ENCODE measurements at regions not wholly inside any gene's neighbourhood (a gene's known extent, or its start where the extent isn't known, plus 50 kb on each side); places are given as distances from the start of the nearest gene placed in this dataset.

DNA sequence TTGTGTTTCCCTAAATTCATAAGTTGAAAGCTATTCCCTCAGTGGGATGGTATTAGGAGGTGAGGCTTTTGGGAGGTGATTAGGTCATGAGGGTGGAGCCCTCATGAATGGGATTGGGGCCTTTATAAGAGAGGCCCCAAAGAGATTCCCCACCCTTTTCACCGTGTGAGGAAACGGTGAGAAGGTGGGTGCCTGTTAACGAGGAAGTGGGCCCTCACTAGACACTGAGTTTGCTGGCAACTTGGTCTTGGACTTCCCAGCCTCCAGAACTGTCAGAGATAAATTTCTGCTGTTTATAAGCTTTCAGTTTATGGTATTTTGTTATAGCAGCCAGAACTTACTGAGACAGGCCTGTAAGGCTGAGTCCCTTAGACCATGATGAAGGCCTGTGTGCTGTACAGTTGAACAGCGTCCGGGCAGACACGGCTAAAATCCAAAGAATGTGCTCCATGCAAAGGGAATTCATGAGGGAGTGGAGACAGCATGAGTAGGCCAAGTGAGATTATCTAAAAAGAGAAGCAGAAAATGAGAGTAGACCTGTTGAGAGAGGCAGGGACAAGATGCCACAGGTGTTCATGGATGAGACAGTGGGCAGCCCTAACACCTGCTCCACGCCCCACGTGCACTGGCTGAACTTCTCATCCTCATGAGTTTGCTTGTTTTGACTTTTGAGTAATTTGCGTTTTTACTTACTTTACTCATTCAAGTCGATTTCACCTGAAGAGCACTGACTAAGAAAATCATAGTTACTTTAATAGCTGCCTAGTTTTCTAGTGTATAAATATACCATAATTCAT lies 66.9 kb upstream of the SFMBT2 start:
- peak; percentile 10 for DNase-seq

DNA sequence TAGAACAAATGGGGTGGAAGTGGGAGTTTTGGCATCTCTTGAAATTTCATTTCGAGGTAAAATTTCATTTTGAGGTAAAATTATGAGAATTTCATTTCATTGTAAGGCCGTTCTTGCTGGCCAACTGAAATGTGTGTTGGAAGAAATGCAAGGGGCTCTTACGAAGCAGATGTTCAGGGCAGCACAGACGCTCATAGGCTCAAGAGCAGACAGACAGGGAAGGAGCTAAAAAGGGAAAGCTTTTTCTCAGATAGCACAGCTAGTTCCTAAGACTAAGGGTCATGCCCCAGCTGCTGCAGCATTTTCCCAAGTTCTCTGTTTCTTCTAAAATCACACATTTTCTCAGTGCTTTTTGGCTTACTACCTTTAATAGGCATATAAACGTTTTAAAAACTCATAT lies 65.1 kb upstream of the SFMBT2 start:
- DNase-seq, result peak; percentile 86

DNA sequence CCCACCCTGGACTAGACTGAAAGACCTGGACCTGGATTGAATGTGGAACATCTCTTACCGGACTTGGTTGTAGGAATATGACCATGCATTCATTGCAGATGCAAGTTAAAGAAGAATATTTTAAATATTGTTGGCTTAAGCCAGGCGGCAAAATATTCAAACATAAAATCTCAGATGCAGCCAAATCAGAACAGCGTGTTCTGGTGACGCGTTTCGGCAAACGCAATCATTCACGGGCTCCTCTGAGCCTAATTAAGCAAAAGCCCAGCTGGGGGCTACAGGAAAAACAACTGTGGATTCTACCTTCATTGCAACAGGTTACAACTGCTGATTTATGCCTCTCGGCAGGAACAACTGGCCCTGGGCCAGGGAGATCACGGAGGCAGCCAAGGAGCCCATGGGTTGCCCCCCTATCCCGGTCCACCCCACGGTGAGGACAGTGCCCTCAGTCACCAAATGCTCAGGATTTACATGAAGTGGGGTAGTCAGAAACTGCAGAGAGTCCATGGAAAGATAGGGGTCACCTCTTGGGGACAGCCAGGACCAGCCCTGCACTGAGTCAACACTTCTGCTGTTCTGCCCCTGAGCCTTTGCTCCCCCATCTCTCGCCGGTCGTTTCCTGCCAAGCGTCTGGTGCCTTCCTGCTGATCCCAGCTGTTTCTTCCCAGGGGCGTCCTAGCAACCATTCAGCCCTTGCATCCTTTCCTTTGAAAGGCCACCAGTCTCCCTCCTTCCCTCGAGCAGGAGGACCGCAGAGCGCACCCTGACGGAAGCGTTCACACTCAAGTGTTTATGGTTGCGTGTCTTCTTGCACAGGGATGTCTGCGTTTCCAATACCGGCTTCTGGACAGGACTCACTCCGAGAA lies 64.4 kb upstream of the SFMBT2 start:
- DNase-seq, result peak; percentile 78

DNA sequence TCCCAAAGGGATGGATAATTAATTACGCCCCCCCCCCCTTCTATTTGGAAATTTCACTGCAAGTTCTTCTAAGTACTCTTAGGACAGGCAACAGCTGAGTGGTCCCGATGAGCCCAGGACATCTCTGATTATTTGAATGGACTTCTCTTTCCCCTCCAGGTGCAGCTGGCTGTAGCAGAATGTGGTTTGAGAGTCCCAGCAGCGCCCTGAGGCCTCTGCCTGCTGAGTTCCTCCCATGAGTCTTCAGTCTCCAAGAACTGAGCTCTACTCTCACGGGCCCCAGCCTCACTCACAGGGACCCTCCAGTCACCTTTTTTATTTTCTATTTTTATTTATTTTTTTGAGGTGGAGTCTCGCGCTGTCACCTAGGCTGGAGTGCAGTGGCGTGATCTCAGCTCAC lies 63.6 kb upstream of the SFMBT2 start:
- DNase-seq, result peak; percentile 23

DNA sequence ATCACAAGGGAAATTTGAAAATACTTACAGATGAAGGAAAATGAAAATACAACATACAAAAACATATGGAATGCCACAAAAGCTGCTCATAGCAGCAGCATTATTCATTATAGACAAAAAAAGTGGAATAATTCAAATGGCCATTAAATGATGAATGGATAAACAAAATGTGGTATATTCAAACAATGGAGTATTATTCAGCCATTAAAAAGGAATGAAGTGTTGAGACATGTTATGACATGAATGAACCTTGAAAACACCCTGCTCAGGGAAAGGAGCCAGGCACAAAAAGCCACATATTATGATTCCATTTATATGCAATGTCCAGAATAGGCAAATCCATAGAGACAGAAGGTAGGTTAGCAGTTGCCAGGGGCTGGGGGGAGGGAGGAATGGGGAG lies 62.6 kb upstream of the SFMBT2 start:
- no peak for DNase-seq

DNA sequence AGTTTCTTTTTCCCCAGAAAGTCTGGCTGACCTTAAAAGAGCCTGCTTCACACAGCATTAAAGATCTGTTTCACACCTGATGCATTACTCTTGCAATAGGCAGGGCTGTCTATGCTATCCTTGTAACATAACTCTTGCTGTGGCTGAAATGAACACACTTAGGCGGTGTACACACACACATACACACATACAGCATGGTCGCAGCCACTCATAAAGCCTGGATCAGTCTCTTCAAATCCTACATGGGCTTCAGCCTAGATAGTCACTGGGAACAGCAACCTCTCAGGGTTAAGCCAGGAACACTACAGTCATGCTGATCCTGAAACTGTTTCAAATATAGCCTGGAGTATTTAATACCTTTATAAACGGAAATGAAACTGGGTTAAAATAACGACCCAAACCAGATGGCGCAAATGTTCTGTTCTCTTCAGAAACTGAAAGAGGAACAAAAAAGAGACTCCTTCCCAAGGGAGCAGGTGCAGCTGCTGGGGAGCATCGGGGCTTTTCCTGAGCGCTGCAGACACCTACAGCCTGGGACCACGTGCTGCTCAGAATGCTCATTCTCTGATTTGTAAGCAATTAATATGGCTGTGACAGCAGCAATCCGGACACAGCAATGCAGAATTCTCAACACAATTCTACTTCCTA lies 61.0 kb upstream of the SFMBT2 start:
- peak; percentile 99 for DNase-seq

DNA sequence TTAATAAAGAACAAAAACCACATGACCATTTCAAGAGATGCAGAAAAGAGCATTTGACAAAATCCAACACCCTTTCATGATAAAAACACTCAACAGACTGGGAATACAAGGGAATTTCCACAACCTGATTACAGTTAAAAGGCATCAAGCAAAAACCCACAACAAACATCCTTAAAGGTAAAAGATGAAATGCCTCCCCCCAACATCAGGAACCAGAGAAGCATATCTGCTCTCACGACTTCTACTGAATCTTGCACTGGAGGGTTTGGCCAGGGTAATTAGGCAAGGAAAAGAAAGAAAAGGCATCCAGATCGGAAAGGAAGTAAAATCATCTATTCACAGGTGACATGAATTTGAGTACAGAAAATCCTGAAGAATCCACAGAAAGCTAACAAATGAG lies 59.5 kb upstream of the SFMBT2 start:
- DNase-seq, result no peak

DNA sequence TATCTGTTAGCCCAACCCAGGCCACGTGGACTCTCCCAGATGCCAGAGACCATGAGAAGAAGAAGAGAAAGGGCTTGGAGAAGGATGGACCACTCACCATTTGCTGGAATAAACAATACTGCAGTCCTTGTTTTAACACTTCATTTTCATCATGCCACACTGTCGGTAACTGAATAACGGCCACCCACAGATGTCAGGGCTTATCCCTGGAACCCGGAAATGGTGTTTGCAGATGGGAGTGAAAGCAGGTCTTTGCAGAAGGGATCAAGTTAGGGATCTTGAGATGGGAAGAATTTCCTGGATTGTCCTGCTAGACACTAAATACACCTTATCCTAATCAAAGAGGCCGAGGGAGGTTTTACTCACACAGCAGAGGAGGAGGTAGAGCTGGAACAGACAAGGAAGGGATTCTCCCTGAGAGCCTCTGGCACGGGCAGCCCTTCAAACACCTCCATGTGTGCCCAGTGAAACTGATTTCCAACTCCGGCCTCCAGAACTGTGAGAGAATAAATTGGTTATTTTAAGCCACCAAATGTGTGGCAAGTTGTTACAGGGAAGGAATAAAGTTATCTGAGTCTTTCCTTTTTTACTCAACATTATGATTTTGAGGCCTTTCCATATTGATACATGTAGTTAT lies 56.3 kb upstream of the SFMBT2 start:
- DNase-seq, result no peak

DNA sequence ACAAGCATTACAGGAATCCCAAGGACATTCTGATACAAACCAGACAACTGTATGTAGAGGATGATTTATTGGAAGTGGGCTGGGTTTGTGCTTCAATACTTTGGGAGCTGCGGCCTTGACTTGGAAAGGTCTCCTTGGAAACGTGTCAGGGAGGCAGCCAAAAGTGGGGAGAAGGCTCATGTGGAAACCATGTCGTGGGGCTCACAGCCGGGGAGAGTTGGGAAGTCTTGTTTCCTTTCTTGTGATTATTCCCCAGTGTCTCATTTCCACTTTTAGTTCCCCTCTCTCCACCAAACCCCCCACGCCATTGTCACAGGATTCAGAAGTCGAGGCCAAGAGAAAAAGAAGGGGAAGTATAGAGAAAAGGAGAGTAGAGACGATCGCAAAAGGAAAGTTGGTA lies 53.9 kb upstream of the SFMBT2 start:
- no peak for DNase-seq

All from MV-4-11 (cell line).